ENCODE measurements at regions not wholly inside any gene's neighbourhood (a gene's known extent, or its start where the extent isn't known, plus 50 kb on each side); places are given as distances from the start of the nearest gene placed in this dataset.
"Not testable (repeated sequence)": the region's sequence is repeated elsewhere in the genome, so short reads cannot be mapped to it uniquely, and the experiment has no call there.

DNA sequence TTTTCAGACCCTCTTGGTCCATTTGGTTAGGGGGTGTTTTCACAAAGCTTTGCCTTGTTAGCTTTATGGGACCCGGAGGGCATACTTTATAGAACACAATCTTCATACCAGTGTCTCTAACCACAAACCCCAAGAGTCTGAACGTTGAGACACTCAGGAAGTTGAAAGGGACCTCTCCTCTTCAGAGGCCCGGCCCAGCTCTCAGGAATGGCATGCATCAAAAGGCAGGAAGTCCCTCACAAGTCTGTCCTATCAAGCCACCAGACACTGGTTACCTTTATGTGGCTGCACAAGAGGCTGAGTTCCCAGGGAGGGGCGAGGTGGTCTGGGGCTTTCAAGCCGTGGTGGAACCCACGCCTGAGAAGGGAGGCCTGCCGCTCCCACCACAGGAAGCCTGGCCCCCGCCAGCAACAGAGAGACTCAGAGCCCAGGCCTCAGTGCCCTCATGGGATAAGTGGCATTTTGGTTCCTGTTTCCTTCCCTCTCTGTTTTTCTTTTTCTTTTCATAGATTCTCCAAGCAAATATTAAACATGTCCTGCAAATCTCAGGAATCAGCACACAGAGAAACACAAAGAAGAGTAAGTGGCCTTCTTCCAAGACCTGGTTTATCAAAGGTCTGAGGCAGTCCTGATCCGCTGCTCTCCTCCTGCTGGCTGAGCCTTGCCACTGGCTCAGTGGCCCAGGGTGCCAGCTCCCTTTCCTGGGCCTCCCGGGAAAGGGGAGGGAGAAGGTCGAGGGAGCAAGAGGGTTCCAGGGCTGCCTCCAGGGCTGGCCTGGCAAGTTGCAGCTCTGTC is 50.6 kb upstream of the SMURF2 start:
- not testable (repeated sequence) for H3K4me3 ChIP-seq (ENCODE audit: low read length); DNase-seq (ENCODE audit: low read depth)
- TF ChIP-seq, protein P1, sequence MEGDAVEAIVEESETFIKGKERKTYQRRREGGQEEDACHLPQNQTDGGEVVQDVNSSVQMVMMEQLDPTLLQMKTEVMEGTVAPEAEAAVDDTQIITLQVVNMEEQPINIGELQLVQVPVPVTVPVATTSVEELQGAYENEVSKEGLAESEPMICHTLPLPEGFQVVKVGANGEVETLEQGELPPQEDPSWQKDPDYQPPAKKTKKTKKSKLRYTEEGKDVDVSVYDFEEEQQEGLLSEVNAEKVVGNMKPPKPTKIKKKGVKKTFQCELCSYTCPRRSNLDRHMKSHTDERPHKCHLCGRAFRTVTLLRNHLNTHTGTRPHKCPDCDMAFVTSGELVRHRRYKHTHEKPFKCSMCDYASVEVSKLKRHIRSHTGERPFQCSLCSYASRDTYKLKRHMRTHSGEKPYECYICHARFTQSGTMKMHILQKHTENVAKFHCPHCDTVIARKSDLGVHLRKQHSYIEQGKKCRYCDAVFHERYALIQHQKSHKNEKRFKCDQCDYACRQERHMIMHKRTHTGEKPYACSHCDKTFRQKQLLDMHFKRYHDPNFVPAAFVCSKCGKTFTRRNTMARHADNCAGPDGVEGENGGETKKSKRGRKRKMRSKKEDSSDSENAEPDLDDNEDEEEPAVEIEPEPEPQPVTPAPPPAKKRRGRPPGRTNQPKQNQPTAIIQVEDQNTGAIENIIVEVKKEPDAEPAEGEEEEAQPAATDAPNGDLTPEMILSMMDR (IDR thresholded peaks at IDR 0.05; ENCODE audit: insufficient read depth, low read depth, low read length, missing control alignments): peak; percentile 7

Measured in epithelial cell of esophagus (primary cell).